ENCODE measurements at regions not wholly inside any gene's neighbourhood (a gene's known extent, or its start where the extent isn't known, plus 50 kb on each side); places are given as distances from the start of the nearest gene placed in this dataset.

GRCh38 chr14:85296456-85297210, 233.3 kb upstream of the FLRT2 start:
- DNase-seq (ENCODE audit: low read depth in 3 of 3): no peak

GRCh38 chr14:85300107-85300506, 229.8 kb upstream of the FLRT2 start:
- no peak for DNase-seq (ENCODE audit: low read depth in 3 of 3)

- no peak for DNase-seq (ENCODE audit: low read depth in 3 of 3)
Measured at GRCh38 chr14:85301506-85301905, 228.4 kb upstream of the FLRT2 start.

GRCh38 chr14:85306024-85306423, 223.9 kb upstream of the FLRT2 start:
- DNase-seq (ENCODE audit: low read depth in 3 of 3): no peak

- no peak for DNase-seq (ENCODE audit: low read depth in 3 of 3)
Measured at GRCh38 chr14:85308531-85309300, 221.2 kb upstream of the FLRT2 start.

GRCh38 chr14:85310491-85311272, 219.3 kb upstream of the FLRT2 start:
- no peak for DNase-seq (ENCODE audit: low read depth in 3 of 3)

GRCh38 chr14:85313560-85314207, 216.3 kb upstream of the FLRT2 start:
- DNase-seq (ENCODE audit: low read depth in 3 of 3): no peak

GRCh38 chr14:85315290-85315689, 214.7 kb upstream of the FLRT2 start:
- DNase-seq (ENCODE audit: low read depth in 3 of 3): no peak

GRCh38 chr14:85315733-85316290, 214.1 kb upstream of the FLRT2 start:
- no peak for DNase-seq (ENCODE audit: low read depth in 3 of 3)

GRCh38 chr14:85316701-85317410, 213.1 kb upstream of the FLRT2 start:
- no peak for DNase-seq (ENCODE audit: low read depth in 3 of 3)

GRCh38 chr14:85317491-85318021, 212.4 kb upstream of the FLRT2 start:
- DNase-seq (ENCODE audit: low read depth in 3 of 3): no peak

- DNase-seq (ENCODE audit: low read depth in 3 of 3): no peak
Measured at GRCh38 chr14:85319101-85319500, 210.8 kb upstream of the FLRT2 start.

GRCh38 chr14:85319998-85320630, 209.8 kb upstream of the FLRT2 start:
- DNase-seq (ENCODE audit: low read depth in 3 of 3): no peak

- no peak for DNase-seq (ENCODE audit: low read depth in 3 of 3)
Measured at GRCh38 chr14:85325134-85326017, 204.6 kb upstream of the FLRT2 start.

- no peak for DNase-seq (ENCODE audit: low read depth in 3 of 3)
Measured at GRCh38 chr14:85332401-85332800, 197.5 kb upstream of the FLRT2 start.

- no peak for DNase-seq (ENCODE audit: low read depth in 3 of 3)
Measured at GRCh38 chr14:85333313-85333712, 196.6 kb upstream of the FLRT2 start.

GRCh38 chr14:85333841-85334240, 196.1 kb upstream of the FLRT2 start:
- no peak for DNase-seq (ENCODE audit: low read depth in 3 of 3)

GRCh38 chr14:85334316-85334715, 195.6 kb upstream of the FLRT2 start:
- no peak for DNase-seq (ENCODE audit: low read depth in 3 of 3)

- DNase-seq (ENCODE audit: low read depth in 3 of 3): no peak
Measured at GRCh38 chr14:85336257-85336656, 193.7 kb upstream of the FLRT2 start.
